ENCODE measurements at regions not wholly inside any gene's neighbourhood (a gene's known extent, or its start where the extent isn't known, plus 50 kb on each side); places are given as distances from the start of the nearest gene placed in this dataset.

DNA sequence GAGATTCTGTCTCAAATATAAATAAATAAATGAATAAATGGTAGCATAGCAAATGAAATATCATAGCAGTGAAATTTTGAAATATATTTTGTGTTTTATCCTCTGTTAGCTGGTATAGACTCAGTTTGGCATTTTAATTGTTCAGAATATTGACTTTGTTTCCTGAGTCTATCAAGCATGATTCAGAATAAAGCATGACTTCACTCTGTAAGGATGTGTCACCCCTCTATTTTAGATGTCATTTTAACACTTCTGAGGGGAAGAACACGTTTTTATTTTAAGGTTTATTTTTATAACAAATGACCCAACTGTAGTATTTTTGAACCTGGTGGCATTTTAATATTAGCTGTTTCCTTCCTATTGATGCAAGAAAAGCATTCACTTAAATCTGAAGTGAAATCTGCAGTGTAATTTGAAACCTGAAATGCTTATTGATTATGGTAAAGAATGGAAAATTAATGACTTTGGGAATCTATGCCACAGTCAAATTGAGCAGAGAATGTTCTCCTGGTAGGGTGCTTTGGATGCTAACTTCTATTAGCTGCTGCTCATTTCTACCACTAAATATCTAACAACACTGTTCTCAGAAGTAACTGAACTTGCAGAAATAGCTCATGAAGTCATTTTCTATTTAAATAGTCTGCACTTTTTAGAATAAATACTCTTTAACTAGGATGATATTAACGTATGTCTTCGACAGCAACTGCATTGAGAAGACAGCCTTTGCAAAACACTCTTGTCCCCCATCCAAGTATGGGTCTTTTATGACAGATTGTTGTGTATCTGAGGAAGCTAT is 114.2 kb downstream of the SOX4 start:
- ChIA-PET POLR2A (no interaction called here), CTCF (interaction anchor here (0.8 kb wide), 1 partner anchor 43 kb away, joined by 4 read pairs; no protein-coding TSS in a partner anchor)
- Histone ChIP-seq H3K4me3 (ENCODE audit: low read depth, low read length) (no peak overlapping the region), H3K27me3 (ENCODE audit: control insufficient read depth, insufficient read depth, low read length) (no peaks in the 10 kb centered on the region), H3K36me3 (ENCODE audit: control insufficient read depth, insufficient read depth, low read length) (no peaks in the 10 kb centered on the region)
- DNase-seq (ENCODE audit: low read depth): no peak
- TF ChIP-seq, protein P1, sequence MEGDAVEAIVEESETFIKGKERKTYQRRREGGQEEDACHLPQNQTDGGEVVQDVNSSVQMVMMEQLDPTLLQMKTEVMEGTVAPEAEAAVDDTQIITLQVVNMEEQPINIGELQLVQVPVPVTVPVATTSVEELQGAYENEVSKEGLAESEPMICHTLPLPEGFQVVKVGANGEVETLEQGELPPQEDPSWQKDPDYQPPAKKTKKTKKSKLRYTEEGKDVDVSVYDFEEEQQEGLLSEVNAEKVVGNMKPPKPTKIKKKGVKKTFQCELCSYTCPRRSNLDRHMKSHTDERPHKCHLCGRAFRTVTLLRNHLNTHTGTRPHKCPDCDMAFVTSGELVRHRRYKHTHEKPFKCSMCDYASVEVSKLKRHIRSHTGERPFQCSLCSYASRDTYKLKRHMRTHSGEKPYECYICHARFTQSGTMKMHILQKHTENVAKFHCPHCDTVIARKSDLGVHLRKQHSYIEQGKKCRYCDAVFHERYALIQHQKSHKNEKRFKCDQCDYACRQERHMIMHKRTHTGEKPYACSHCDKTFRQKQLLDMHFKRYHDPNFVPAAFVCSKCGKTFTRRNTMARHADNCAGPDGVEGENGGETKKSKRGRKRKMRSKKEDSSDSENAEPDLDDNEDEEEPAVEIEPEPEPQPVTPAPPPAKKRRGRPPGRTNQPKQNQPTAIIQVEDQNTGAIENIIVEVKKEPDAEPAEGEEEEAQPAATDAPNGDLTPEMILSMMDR (IDR thresholded peaks at IDR 0.05; ENCODE audit: insufficient read depth, low read depth, low read length): no peak

DNA sequence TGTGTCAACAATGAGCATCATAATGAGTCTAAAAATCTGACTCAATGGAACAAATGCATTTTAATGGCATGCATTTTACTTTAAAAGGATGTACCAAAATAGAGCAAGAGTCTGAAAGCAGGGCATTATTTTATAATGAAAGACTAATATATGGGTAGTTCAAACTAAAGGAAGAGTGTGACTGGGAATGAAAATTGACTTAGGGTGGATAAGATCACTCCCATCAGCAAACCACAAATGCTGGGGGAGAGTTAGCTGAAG is 114.7 kb downstream of the SOX4 start:
- Histone ChIP-seq H3K27me3 (ENCODE audit: control insufficient read depth, insufficient read depth, low read length) (no peaks in the 10 kb centered on the region), H3K4me3 (ENCODE audit: low read depth, low read length) (no peak overlapping the region), H3K36me3 (ENCODE audit: control insufficient read depth, insufficient read depth, low read length) (no peaks in the 10 kb centered on the region)
- POLR2A ChIA-PET: no interaction called here
- TF ChIP-seq, protein P1 (IDR thresholded peaks at IDR 0.05; ENCODE audit: insufficient read depth, low read depth, low read length): no peak
- DNase-seq (ENCODE audit: low read depth): no peak
- CTCF ChIA-PET: no interaction called here

DNA sequence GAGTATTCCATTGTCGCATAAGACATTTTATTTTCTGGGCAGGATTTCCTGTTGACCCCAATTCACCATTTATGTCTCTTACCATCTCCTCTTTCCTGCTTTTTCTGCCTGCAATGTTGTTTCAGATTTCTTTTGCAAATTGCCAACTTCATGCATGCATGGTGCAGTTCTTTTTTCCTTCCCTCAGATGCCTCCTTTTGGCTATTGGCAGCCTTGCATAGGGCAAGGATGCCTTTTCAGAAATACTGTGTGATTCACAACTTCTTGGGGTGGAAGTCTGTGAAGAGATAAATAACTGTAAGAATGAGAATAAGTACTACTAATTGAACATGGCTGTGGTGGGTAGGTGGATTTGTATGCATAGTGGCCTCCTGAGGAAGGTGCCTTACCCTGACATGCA is 116.7 kb downstream of the SOX4 start:
- no peak for DNase-seq (ENCODE audit: low read depth)
- CTCF ChIA-PET: no interaction called here

DNA sequence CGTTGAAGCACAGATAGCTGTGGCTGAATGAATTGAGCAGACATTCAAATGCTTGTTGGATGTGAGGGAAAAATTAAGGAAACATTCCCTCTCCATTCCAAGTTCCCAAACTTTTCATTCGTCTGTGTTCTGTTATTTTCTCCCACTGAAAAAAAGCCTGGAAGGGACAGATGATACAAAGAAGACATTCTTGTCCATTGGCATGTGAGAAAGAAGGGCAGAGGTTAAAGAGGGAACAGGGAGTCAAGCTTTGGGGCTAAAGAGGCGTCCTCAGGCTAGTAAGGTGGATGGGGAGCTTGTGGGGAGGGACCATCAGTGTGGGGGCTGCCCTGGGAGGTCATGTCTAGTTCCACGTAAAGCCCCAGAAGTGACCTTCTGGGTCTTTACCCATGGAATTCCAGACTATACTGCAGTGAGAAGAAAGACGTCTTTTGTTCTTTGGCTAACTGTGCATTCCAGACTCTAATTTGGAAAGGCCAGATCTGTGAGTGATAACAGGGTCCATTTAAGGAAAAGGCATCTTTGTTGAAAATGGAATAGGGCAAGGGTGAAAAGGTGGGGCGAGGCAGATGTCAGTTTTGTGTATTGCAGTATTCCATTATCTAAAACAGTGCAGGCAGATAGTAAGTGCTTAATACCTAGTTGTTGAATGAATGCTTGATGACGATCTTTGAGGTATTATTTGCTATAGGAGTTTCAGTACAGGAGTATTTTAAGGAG is 117.5 kb downstream of the SOX4 start:
- ChIA-PET CTCF (interaction anchor here (0.6 kb wide), 1 partner anchor 10 kb away, joined by 3 read pairs; no protein-coding TSS in a partner anchor), POLR2A (interaction anchor here (0.6 kb wide), 1 partner anchor 1091 kb away, joined by 4 read pairs; no protein-coding TSS in a partner anchor)
- TF ChIP-seq, protein P1 (IDR thresholded peaks at IDR 0.05; ENCODE audit: insufficient read depth, low read depth, low read length): no peak
- no peak overlapping the region for H3K4me3 ChIP-seq (ENCODE audit: low read depth, low read length)
- no peaks in the 10 kb centered on the region for H3K36me3 ChIP-seq (ENCODE audit: control insufficient read depth, insufficient read depth, low read length)
- DNase-seq (ENCODE audit: low read depth): no peak
- H3K27me3 ChIP-seq (ENCODE audit: control insufficient read depth, insufficient read depth, low read length): no peaks in the 10 kb centered on the region

More for the DNA sequence above, 116.7 kb downstream of the SOX4 start:
- Histone ChIP-seq H3K36me3 (ENCODE audit: control insufficient read depth, insufficient read depth, low read length) (no peaks in the 10 kb centered on the region), H3K27me3 (ENCODE audit: control insufficient read depth, insufficient read depth, low read length) (no peaks in the 10 kb centered on the region), H3K4me3 (ENCODE audit: low read depth, low read length) (no peak overlapping the region)
- POLR2A ChIA-PET: no interaction called here
- TF ChIP-seq, protein P1 (IDR thresholded peaks at IDR 0.05; ENCODE audit: insufficient read depth, low read depth, low read length): no peak

DNA sequence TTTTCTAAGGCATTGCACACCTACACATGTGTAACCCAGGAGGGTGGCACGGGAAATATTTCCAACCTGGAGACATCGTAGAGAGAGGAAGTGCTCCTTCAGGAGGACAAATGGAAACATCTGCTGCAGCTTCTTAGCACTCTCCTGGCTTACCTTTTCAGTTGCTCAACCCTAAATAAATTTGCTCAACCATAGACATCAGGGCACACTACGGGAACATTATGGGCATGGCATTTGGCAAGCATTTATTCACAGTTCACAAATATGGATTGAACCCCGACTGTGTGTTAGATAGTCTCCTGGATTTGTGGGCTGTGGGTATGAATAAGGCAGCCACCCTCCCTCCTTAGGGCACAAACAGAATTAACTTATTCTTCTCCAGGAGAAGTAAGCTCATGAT is 118.7 kb downstream of the SOX4 start:
- ChIA-PET POLR2A (no interaction called here), CTCF (no interaction called here)
- Histone ChIP-seq H3K4me3 (ENCODE audit: low read depth, low read length) (no peak overlapping the region), H3K27me3 (ENCODE audit: control insufficient read depth, insufficient read depth, low read length) (no peaks in the 10 kb centered on the region), H3K36me3 (ENCODE audit: control insufficient read depth, insufficient read depth, low read length) (no peaks in the 10 kb centered on the region)
- DNase-seq (ENCODE audit: low read depth): no peak
- TF ChIP-seq, protein P1 (IDR thresholded peaks at IDR 0.05; ENCODE audit: insufficient read depth, low read depth, low read length): no peak
